GM18508 (cell line): ENCODE measurements at regions not wholly inside any gene's neighbourhood (a gene's known extent, or its start where the extent isn't known, plus 50 kb on each side); places are given as distances from the start of the nearest gene placed in this dataset.

Source experiments
- ATAC-seq: cut with Tn5 transposase; IDR thresholded peaks from one replicate; pipeline ENCODE4 v1.9.1; 2021; ENCODE audit warnings: moderate number of reproducible peaks; ENCODE audit not compliant: insufficient read depth, unreplicated experiment

- no peak for ATAC-seq
Observed at GRCh38 chr2:78648558-78648957, 376.9 kb upstream of the REG3G start.

- ATAC-seq, result no peak
Observed at GRCh38 chr2:78654941-78655340, 370.6 kb upstream of the REG3G start.

- ATAC-seq, result no peak
Observed at GRCh38 chr2:78676921-78677696, 348.4 kb upstream of the REG3G start.

GRCh38 chr2:78677774-78678173, 347.7 kb upstream of the REG3G start:
- ATAC-seq, result no peak

GRCh38 chr2:78681386-78681785, 344.1 kb upstream of the REG3G start:
- no peak for ATAC-seq

- ATAC-seq, result no peak
Observed at GRCh38 chr2:78682781-78683180, 342.7 kb upstream of the REG3G start.

- no peak for ATAC-seq
Observed at GRCh38 chr2:78686625-78687153, 338.8 kb upstream of the REG3G start.

GRCh38 chr2:78699696-78700095, 325.8 kb upstream of the REG3G start:
- no peak for ATAC-seq

- no peak for ATAC-seq
Observed at GRCh38 chr2:78701546-78701945, 324.0 kb upstream of the REG3G start.

- ATAC-seq, result no peak
Observed at GRCh38 chr2:78707776-78708386, 317.6 kb upstream of the REG3G start.

GRCh38 chr2:78710632-78711375, 314.7 kb upstream of the REG3G start:
- no peak for ATAC-seq

GRCh38 chr2:78715293-78715692, 310.2 kb upstream of the REG3G start:
- no peak for ATAC-seq

GRCh38 chr2:78718024-78718423, 307.5 kb upstream of the REG3G start:
- ATAC-seq, result no peak

- ATAC-seq, result no peak
Observed at GRCh38 chr2:78718473-78718872, 307.0 kb upstream of the REG3G start.

- ATAC-seq, result no peak
Observed at GRCh38 chr2:78721355-78722033, 304.0 kb upstream of the REG3G start.

GRCh38 chr2:78734221-78734620, 291.3 kb upstream of the REG3G start:
- no peak for ATAC-seq

- ATAC-seq, result no peak
Observed at GRCh38 chr2:78739282-78739681, 286.2 kb upstream of the REG3G start.

GRCh38 chr2:78749638-78750037, 275.9 kb upstream of the REG3G start:
- ATAC-seq, result no peak

GRCh38 chr2:78750219-78750618, 275.3 kb upstream of the REG3G start:
- ATAC-seq, result no peak

- ATAC-seq, result no peak
Observed at GRCh38 chr2:78754930-78755329, 270.6 kb upstream of the REG3G start.

- ATAC-seq, result no peak
Observed at GRCh38 chr2:78757191-78757590, 268.3 kb upstream of the REG3G start.
